HEK293T (cell line): ENCODE measurements at regions not wholly inside any gene's neighbourhood (a gene's known extent, or its start where the extent isn't known, plus 50 kb on each side); places are given as distances from the start of the nearest gene placed in this dataset.
"Not testable (repeated sequence)": the region's sequence is repeated elsewhere in the genome, so short reads cannot be mapped to it uniquely, and the experiment has no call there.

Experiments used
- CTCF ChIA-PET: fragments of 350-600 bp; formaldehyde crosslinking; extraction: SDS; loops from one replicate; lab custom pipeline; 2021; ENCODE audit warnings: antibody characterized with exemption, inconsistent platforms; lab: Yijun Ruan, JAX
- POLR2A ChIA-PET: fragments of 350-600 bp; formaldehyde crosslinking; extraction: SDS; loops from one replicate; lab custom pipeline; 2020; ENCODE audit warnings: antibody characterized with exemption, inconsistent platforms; lab: Yijun Ruan, JAX
- DNase-seq: peaks from one replicate; pipeline ENCODE4 v3.0.0; 2012; ENCODE audit warnings: mixed read lengths; ENCODE audit errors: extremely low spot score
- ARNT ChIP-seq: fragments of 450-650 bp; IDR thresholded peaks from 2 replicates; pipeline ENCODE4 v1.6.1; 2017; ENCODE audit warnings: mild to moderate bottlenecking
- BHLHE40 ChIP-seq: fragments of 450-650 bp; IDR thresholded peaks from 2 replicates; pipeline ENCODE4 v1.6.1; 2016; ENCODE audit warnings: mild to moderate bottlenecking, moderate library complexity, borderline replicate concordance
- CTBP1 ChIP-seq: fragments of 450-650 bp; IDR thresholded peaks from 2 replicates; pipeline ENCODE4 v1.6.1; 2016; ENCODE audit warnings: borderline replicate concordance
- ELF4 ChIP-seq: fragments of 450-650 bp; IDR thresholded peaks from 2 replicates; pipeline ENCODE4 v1.6.1; 2017; ENCODE audit warnings: antibody characterized with exemption
- FOXA1 ChIP-seq: fragments of 450-650 bp; IDR thresholded peaks from 2 replicates; pipeline ENCODE4 v1.6.1; 2016; ENCODE audit warnings: mild to moderate bottlenecking
- FOXK2 ChIP-seq: fragments of 450-650 bp; IDR thresholded peaks from 2 replicates; pipeline ENCODE4 v1.6.1; 2016; ENCODE audit warnings: mild to moderate bottlenecking
- FOXM1 ChIP-seq: fragments of 450-650 bp; IDR thresholded peaks from 2 replicates; pipeline ENCODE4 v1.6.1; 2017; ENCODE audit warnings: mild to moderate bottlenecking, borderline replicate concordance
- HDGF ChIP-seq: fragments of 450-650 bp; IDR thresholded peaks from 2 replicates; pipeline ENCODE4 v1.6.1; 2017; ENCODE audit warnings: antibody characterized with exemption, borderline replicate concordance
- L3MBTL2 ChIP-seq: fragments of 450-650 bp; conservative IDR thresholded peaks from 2 replicates; pipeline ENCODE4 v1.6.1; 2016; ENCODE audit warnings: mild to moderate bottlenecking
- LEF1 ChIP-seq: fragments of 450-650 bp; IDR thresholded peaks from 2 replicates; pipeline ENCODE4 v1.6.1; 2017; ENCODE audit warnings: mild to moderate bottlenecking, borderline replicate concordance
- NFRKB ChIP-seq: fragments of 450-650 bp; IDR thresholded peaks from 2 replicates; pipeline ENCODE4 v1.6.1; 2016; ENCODE audit warnings: mild to moderate bottlenecking, moderate library complexity
- PKNOX1 ChIP-seq: fragments of 450-650 bp; IDR thresholded peaks from 2 replicates; pipeline ENCODE4 v1.6.1; 2016
- SP1 ChIP-seq: fragments of 450-650 bp; IDR thresholded peaks from 2 replicates; pipeline ENCODE4 v1.6.1; 2017
- SUZ12 ChIP-seq: fragments of 450-650 bp; IDR thresholded peaks from 2 replicates; pipeline ENCODE4 v1.6.1; 2016; ENCODE audit warnings: mild to moderate bottlenecking
- TARDBP ChIP-seq: fragments of 450-650 bp; IDR thresholded peaks from 2 replicates; pipeline ENCODE4 v1.6.1; 2016
- ZNF384 ChIP-seq: fragments of 450-650 bp; IDR thresholded peaks from 2 replicates; pipeline ENCODE4 v1.6.1; 2016

DNA sequence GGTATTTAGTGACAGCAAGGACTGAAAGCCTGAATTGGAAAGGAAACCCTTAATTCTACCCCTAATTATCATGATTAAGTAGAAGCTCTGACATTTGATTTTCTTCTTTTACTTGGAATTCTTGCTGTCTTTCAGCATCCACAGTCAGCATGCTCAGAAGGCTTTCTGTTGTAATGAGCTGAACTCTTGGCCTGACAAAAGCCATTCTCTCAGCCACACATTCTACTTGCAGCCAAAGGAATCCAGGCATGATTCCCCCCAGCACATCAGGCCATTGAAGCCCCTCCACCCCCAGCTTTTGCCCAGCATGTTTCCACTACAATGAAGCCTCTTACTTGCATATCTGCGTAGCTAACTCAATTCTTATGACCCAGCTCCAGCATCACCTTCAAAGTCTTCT is 94.3 kb upstream of the FRMD4A start:
- no peak for DNase-seq
- POLR2A ChIA-PET, result no interaction called here
- CTCF ChIA-PET, result no interaction called here
- TF ChIP-seq SUZ12 (no peak), ZNF384 (no peak), FOXM1 (no peak), FOXK2 (no peak), NFRKB (no peak), L3MBTL2 (no peak), TARDBP (no peak), ARNT (no peak), BHLHE40 (no peak), ELF4 (no peak), LEF1 (no peak), CTBP1 (no peak), FOXA1 (no peak), HDGF (no peak)

DNA sequence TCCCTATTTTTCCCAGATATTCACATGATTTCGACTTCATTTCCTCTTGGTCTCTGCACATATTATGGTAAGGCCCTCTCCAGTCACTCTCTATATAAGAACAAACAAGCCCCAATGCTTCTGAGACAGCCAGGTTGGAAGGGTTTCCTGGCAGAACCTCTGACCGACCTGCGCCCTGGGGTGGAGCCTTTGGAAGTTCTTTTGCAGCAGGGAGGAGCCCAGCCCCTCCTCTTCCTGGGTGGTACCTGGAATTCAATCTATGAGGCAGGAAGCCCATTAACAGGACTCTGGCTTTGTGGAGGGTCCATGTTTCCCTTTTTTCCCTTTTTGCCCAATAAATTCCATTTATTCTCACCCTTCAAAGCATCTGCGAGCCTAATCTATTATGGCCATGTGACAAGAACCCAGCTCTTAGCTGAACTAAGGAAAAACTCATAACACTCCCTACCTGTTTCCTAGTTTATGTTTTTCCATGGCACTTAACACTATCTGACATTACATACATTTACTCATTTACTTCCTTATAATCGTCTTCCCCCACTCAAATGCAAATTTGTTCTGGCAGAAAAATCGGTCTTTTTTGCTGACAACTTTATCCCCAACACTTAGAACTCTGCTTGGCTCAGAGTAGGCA is 92.5 kb upstream of the FRMD4A start:
- ChIA-PET POLR2A (no interaction called here), CTCF (no interaction called here)
- TF ChIP-seq CTBP1 (no peak), ELF4 (no peak), TARDBP (no peak), NFRKB (no peak), PKNOX1 (no peak), SP1 (no peak), FOXK2 (no peak), ARNT (no peak), L3MBTL2 (no peak), LEF1 (no peak)
- no peak for DNase-seq

DNA sequence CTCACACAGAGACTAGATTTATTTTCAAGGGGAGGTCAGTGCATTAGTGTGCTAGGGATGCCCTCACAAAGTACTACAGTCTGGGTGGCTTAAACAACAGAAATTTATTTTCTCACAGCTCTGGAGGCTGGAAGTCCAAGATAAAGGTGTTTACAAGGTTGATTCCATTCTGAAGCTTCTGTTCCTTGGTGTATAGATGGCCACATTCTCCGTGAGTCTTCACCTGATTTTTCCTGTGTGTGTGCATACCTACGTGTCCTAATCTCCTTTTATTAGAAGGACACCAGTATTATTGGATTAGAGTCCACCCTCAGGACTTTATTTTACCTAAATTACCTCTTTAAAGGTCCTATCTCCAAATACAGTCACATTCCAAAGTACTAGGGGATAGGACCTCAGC is 91.7 kb upstream of the FRMD4A start:
- no peak for DNase-seq
- TF ChIP-seq SP1 (no peak), LEF1 (no peak), L3MBTL2 (no peak), PKNOX1 (no peak), SUZ12 (no peak), HDGF (no peak), ZNF384 (no peak)
- POLR2A ChIA-PET, result no interaction called here
- CTCF ChIA-PET, result no interaction called here

DNA sequence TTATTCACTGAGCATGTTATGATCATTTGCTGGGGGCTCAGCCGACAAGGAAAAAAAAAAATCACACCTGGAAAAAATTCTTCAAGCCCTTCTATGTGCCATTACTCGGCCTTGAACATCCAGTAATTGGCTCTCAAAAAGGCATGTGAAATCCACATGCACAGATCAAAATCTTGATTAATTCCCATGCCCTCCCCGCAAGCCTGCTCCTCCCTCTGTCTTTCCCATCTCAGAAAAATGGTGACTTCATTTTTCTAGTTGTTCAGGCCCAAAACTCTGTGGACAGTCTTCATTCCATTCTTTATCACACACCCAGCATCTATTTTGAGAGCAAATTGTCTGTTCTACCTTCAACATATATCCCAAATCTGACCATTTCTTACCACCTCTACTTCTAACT is 91.2 kb upstream of the FRMD4A start:
- CTCF ChIA-PET, result interaction anchor here (0.6 kb wide), 1 partner anchor 177 kb away, joined by 3 read pairs; no protein-coding TSS in a partner anchor

GRCh38 chr10:14417336-14417735 is 86.6 kb upstream of the FRMD4A start:
- POLR2A ChIA-PET, DNase-seq, CTCF ChIA-PET: not testable (repeated sequence)

More for the DNA sequence above, 91.2 kb upstream of the FRMD4A start:
- DNase-seq, result no peak
- TF ChIP-seq ZNF384, result no peak
- no peak for TF ChIP-seq LEF1
- no peak for TF ChIP-seq ELF4
- TF ChIP-seq FOXK2, result no peak
- no peak for TF ChIP-seq FOXM1
- no peak for TF ChIP-seq L3MBTL2
- no peak for TF ChIP-seq PKNOX1
- no peak for TF ChIP-seq BHLHE40
- no peak for TF ChIP-seq HDGF
- no peak for TF ChIP-seq ARNT
- TF ChIP-seq FOXA1, result no peak
- TF ChIP-seq SP1, result no peak
- TF ChIP-seq CTBP1, result no peak
- no peak for TF ChIP-seq TARDBP
- no peak for TF ChIP-seq NFRKB
- TF ChIP-seq SUZ12, result no peak
- POLR2A ChIA-PET, result no interaction called here

DNA sequence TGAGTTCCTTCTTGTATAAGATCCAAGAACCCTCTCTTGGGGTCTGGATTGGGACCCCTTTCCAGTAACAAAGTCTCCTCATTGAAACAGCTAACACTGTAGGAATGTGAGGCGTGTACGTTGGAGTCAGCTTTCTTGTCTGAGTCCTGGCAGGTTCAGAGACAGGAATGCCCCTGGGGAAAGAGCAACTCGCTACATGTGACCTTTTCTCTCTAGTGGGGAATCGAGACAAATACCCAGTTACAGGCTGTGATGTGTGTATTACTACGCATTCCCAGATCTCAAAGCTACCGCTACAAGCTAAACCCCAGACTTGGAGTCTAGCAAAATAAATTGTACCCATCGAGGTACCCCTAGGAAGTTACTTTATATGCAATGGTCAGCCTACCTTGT is 85.6 kb upstream of the FRMD4A start:
- POLR2A ChIA-PET, result no interaction called here
- DNase-seq, result no peak
- TF ChIP-seq BHLHE40, result no peak
- TF ChIP-seq FOXK2, result no peak
- TF ChIP-seq HDGF, result no peak
- no peak for TF ChIP-seq TARDBP
- no peak for TF ChIP-seq SUZ12
- no peak for TF ChIP-seq FOXM1
- TF ChIP-seq FOXA1, result no peak
- CTCF ChIA-PET, result no interaction called here
